Coronary artery (tissue), 2 donors: ENCODE measurements at regions not wholly inside any gene's neighbourhood (a gene's known extent, or its start where the extent isn't known, plus 50 kb on each side); places are given as distances from the start of the nearest gene placed in this dataset.
"Not testable (repeated sequence)": the region's sequence is repeated elsewhere in the genome, so short reads cannot be mapped to it uniquely, and the experiment has no call there.

Experiments
- DNase-seq: peaks from one replicate; pipeline ENCODE4 v3.0.0-alpha.2; 2017; ENCODE audit warnings: low spot score
- H3K27ac ChIP-seq, 2 donors: fragments of 200-600 bp; sonication (generic); one replicate each; pipeline ENCODE4 v1.5.1; 2016 to 2019
- H3K4me3 ChIP-seq: fragments of 200-600 bp; sonication (generic); 2 replicates; pipeline ENCODE4 v1.5.1; 2016; ENCODE audit warnings: mild to moderate bottlenecking, moderate library complexity
- TF ChIP-seq, protein P1 (sequence below): fragments of 200-600 bp; sonication (generic); IDR thresholded peaks from one replicate; pipeline ENCODE4 v1.5.1; 2019; ENCODE audit warnings: antibody characterized with exemption

DNA sequence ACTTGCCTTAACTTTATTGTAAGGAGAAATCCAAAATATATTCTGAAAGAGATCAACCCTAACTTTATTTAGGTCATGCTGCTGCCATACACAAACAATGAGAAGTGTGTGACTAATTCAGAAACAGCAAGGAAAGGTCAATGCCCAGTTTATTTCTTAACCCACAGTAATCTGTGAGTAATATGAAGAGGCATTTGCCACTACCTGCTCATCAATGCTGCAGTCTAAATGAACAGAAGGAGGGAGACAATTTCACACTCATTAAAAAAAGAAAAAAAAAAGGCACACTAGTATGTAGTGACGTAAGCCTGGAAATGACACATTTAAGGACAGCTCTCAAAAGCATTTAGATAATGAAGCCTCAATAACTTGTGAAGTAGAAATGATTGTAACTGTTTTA, 90.5 kb upstream of the FOXN3 start:
- DNase-seq: no peak

DNA sequence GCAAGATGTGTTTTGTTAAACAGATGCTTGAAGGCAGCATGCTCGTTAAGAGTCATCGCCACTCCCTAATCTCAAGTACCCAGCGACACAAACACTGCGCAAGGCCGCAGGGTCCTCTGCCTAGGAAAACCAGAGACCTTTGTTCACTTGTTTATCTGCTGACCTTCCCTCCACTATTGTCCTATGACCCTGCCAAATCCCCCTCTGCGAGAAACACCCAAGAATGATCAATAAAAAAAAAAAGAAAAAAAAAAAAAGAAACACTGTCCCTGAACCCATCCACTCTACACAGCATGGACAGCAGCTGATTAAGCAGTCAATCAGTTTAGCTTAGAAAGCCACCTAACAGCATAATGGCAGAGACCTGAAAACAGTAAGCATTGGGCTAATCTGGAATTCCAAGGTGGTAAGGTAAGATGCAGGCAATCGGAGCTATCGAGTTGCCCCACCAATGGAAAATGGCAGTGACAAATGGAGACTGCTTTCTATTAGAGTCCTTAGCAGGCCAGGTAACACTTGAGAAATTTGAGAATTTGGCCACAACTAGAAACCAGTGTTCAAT, 89.9 kb upstream of the FOXN3 start:
- not testable (repeated sequence) for DNase-seq

More for the DNA sequence above, 90.5 kb upstream of the FOXN3 start:
- H3K4me3 ChIP-seq: no peak overlapping the region
- TF ChIP-seq, protein P1, sequence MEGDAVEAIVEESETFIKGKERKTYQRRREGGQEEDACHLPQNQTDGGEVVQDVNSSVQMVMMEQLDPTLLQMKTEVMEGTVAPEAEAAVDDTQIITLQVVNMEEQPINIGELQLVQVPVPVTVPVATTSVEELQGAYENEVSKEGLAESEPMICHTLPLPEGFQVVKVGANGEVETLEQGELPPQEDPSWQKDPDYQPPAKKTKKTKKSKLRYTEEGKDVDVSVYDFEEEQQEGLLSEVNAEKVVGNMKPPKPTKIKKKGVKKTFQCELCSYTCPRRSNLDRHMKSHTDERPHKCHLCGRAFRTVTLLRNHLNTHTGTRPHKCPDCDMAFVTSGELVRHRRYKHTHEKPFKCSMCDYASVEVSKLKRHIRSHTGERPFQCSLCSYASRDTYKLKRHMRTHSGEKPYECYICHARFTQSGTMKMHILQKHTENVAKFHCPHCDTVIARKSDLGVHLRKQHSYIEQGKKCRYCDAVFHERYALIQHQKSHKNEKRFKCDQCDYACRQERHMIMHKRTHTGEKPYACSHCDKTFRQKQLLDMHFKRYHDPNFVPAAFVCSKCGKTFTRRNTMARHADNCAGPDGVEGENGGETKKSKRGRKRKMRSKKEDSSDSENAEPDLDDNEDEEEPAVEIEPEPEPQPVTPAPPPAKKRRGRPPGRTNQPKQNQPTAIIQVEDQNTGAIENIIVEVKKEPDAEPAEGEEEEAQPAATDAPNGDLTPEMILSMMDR: no peak
- H3K27ac ChIP-seq: no peak overlapping the region

DNA sequence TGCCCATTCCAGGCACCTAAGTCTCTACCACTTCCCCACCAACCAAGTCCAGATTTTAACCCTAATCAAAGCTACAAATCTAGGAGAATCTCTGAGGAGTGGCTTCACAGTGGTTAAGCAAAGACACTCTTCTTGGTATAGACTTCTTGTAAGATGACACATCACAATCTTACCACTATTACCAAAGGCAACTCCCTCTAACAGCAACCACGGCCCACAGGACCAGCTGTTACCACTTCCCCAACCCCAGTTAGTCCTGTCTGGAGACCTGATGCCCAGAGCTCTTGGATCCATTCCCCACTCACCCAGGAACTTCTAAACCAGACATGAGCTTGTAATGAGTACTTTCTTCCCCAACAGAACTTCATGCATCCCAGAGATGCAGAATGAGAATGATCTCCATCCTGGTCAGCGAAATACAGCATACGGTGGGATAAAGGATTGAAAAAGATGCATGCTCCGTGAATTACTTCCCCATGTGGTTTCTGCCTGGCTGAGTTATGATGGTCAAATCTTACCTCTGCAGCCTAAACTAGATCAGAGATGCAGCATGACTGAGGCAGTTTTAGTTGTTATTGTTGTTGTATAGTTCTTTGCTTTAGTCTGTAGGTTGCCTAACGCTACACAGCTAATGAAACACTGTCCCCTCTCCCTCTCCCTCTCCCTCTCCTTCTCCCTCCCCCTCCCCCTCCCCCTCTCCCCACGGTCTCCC, 87.7 kb upstream of the FOXN3 start:
- Histone ChIP-seq H3K27ac (peak overlapping the region in 1 of 2 donors; percentile 21), H3K4me3 (no peak overlapping the region)
- TF ChIP-seq, protein P1: no peak
- DNase-seq: no peak

More for the DNA sequence above, 89.9 kb upstream of the FOXN3 start:
- H3K4me3 ChIP-seq, H3K27ac ChIP-seq: not testable (repeated sequence)

DNA sequence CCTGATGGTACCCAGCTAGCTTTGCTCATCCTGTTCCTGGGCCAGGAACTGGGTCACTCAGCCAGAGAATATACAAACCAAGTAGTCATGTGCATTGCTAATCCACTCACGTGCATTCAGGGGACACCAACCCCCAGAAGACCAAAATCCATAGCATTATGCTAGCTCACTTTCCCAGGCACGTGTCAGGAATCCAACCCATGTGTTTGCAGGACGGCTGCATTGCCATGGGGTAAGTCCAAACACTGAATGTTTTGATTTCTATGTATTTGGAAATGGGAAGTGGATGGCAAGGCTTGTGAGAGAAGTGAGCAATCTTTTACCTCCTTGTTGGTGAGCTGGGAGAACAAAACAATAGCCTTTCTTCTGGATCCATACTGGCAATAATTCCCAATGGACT, 87.1 kb upstream of the FOXN3 start:
- Histone ChIP-seq H3K4me3 (no peak overlapping the region), H3K27ac (no peak overlapping the region)
- TF ChIP-seq, protein P1: no peak
- DNase-seq: no peak

DNA sequence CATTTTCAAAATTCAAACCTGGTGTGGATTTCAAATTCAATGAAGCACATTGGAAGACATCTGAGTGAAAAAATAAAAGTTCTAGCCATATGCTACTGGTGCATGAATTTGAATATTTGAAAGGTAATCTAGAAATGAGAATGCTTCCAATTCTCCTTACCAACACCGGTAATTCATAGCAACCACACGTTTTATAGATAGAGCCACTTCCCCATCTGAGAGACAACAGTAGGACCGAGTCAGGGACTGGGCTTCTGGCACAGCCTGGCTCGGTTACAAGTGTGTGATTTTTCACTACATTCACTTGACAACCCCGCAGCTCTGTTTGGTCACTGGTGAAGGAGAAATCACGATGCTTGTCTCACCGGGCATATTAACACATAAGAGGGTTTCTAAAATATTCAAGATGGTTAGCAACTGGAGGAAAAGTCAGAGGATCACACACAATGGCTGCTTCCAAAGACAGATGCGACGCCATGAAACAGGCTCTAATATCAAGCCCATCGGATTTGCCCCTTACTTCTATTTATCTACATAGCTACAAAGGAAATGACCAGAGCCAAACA, 86.5 kb upstream of the FOXN3 start:
- DNase-seq: no peak
- Histone ChIP-seq H3K27ac (no peak overlapping the region), H3K4me3 (no peak overlapping the region)
- TF ChIP-seq, protein P1: no peak

DNA sequence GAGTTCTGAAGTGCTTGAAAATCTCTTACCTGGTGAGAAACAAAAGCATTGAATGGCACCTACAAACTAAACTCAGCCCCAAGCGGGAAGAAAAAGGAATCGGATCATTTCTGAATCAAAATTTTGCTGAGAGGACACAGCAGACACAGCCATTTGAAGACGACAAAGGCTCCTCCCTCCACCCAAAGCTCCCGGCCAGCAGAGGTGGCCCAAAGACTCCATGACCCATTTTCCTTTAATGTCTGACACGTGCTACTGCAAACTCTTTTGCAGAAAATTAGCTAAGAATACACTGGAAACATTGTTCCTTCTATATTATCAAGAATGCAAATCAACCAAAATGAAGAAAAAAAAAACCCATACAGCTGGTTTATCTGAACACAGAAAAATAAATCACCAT, 85.9 kb upstream of the FOXN3 start:
- TF ChIP-seq, protein P1: no peak
- DNase-seq: no peak
- H3K4me3 ChIP-seq: no peak overlapping the region

DNA sequence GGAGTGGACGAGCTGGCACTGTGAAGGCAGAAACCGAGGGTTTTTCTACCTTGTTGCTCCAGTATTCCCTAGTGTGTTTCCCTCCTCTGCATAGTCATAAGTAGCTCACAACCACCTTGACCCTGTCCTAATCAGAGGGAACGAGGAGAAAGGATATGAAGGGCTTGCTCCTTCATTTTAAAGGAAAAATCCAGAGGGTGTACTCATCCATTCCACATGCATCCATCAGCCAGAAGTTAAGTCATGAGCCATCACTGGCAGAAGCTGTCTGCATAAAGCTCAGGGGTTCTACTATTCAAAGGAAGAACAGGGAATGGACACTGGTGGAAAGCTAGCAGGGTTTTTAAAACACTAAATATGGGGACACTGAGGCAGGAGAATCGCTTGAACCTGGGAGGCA, 84.3 kb upstream of the FOXN3 start:
- Histone ChIP-seq H3K27ac (no peak overlapping the region), H3K4me3 (no peak overlapping the region)
- TF ChIP-seq, protein P1: no peak
- DNase-seq: no peak

More for the DNA sequence above, 85.9 kb upstream of the FOXN3 start:
- H3K27ac ChIP-seq: no peak overlapping the region
